ENCODE measurements at regions not wholly inside any gene's neighbourhood (a gene's known extent, or its start where the extent isn't known, plus 50 kb on each side); places are given as distances from the start of the nearest gene placed in this dataset.

GRCh38 chr10:100612601-100613595 lies 77.2 kb downstream of the HIF1AN start:
- no peak for DNase-seq (ENCODE audit: low read depth in 2 of 2)

DNA sequence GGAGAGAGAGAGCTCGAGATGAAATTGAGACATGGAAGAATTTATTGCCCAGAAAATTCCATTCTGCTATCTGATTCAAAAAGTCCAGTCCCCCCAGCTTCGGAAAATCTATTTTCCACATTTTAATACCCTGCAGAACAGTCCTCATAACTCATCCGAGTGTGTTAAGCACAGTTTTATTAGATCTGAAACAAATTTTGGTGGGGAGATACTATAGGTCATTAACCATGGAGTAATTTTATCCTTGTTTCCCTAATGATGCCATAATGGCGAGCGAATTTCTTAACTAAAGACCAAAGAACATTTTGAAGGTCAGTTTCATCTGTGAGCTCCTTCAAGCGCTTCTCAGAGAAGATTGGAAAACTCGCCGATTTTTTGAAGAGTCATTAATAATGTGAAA lies 78.1 kb downstream of the HIF1AN start:
- no peak for DNase-seq (ENCODE audit: low read depth in 2 of 2)

GRCh38 chr10:100614429-100615095 lies 78.8 kb downstream of the HIF1AN start:
- no peak for DNase-seq (ENCODE audit: low read depth in 2 of 2)

DNA sequence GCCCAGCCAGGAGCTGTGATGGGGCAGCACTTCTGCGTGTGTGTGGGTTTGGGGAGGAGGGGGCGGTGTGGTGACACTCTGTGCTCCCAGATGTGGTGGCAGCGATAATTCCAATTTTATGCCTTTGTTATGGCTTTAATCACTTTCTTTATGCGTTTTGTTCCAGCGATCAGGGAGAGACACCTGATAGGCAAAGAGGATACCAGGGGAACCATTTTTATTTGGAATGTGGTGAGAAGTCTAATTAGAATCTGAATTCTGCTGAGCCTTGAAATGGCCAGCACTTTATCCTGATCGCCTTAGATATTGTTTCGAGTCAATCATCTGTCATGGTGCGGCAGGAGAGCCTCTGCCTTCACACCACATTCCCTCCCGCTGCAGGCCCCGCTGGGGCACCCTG lies 79.5 kb downstream of the HIF1AN start:
- no peak for DNase-seq (ENCODE audit: low read depth in 2 of 2)

- no peak for DNase-seq (ENCODE audit: low read depth in 2 of 2)
Observed at GRCh38 chr10:100615908-100616307, 80.2 kb downstream of the HIF1AN start.

- DNase-seq (ENCODE audit: low read depth in 2 of 2), result no peak
Observed at GRCh38 chr10:100618091-100618615, 82.4 kb downstream of the HIF1AN start.

GRCh38 chr10:100618632-100619255 lies 83.0 kb downstream of the HIF1AN start:
- no peak for DNase-seq (ENCODE audit: low read depth in 2 of 2)

DNA sequence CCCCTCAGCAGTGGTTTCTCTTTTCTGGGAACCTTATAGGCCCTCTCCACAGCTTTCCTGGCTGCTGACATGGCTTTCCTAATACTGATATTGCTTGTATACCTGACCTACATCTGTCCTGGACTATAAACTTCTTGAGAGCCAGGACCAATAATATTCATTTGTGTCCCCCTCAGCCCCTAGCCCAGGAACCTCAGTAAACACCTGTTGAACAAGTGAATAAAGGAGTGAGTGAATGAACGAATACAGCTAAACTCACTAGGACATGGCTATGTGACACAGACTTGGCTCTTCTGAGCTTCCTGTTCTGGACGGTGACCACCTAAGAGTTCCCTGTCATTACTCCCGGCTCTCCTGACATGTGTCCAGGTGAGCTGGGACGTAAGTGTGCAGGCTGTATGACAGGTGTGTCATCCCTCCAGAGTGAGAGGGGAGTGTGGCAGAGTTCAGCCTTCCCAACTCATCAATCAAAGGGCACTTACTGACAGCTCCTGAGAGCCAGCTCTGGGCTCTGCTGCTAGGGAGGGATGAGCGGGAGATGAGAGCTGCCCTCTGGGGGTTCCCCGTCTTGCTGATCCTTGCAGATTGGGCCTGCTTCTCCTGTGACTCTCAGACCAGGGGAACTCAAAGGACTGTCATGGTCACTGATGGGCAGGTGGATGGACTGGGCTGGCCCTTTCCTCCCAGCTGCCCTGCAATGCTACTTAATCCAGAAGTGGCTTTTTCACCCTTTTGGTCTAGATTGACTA lies 84.5 kb downstream of the HIF1AN start:
- no peak for DNase-seq (ENCODE audit: low read depth in 2 of 2)

GRCh38 chr10:100621360-100622205 lies 85.8 kb downstream of the HIF1AN start:
- DNase-seq (ENCODE audit: low read depth in 2 of 2), result no peak

- no peak for DNase-seq (ENCODE audit: low read depth in 2 of 2)
Observed at GRCh38 chr10:100622946-100623345, 87.2 kb downstream of the HIF1AN start.

- no peak for DNase-seq (ENCODE audit: low read depth in 2 of 2)
Observed at GRCh38 chr10:100623521-100624230, 87.9 kb downstream of the HIF1AN start.

DNA sequence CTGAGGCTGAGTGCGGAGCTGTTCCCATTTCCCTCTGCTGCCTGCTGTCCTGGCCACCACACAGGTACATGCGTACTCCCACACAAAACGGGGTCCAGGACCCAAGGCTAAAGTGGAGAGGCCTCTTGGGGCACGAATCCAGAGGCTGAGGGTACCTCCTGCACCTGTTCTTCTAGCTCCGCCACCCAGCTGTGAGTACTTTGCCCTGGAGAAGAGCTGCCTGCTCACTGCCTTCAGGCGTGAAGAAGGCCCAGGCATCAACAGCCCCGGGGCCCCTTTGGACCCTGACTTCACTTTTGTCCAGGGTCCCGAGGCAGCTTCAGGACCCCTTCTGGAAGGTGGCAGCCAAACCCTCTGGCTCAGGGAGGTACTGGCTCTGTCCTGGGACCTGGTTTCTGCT lies 88.6 kb downstream of the HIF1AN start:
- DNase-seq (ENCODE audit: low read depth in 2 of 2), result no peak

DNA sequence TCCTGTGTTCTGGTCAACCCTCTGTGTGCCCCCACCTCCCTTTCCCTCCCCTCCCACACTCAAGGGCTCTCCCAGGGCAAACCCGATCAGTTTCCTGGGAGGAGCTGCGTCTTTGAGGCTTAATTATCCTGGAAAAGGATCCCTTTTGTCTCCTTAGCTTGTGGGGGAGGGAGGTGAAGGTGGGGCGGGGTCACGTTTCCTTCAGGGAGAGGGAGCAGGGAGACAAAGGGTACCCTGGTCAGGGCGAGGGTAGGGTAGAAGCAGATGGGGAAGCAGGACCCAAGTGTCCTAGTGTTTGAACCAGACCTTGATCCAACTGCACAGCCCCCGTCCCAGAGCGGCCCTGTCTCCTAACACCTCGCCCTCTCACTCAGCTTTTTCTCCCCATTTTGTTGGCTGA lies 90.1 kb downstream of the HIF1AN start:
- no peak for DNase-seq (ENCODE audit: low read depth in 2 of 2)

DNA sequence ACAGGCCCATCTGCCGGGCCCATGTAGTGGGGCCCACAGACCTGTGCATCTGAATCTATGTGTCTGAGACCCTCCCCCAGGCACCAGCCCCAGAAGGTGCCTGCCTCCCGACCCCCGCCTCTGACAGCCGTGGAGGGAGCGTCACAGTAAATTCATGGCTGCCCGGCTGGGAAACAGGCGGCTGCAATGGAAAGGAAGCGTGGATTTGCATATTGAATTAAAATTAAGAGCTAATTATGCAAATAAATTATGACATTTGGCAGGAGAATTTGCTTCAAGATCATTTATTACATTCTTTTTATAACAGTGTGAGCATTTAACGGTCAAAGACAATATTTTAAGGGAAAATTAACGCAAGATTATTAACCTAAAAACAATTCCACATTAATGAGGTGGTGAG lies 92.3 kb downstream of the HIF1AN start:
- DNase-seq (ENCODE audit: low read depth in 2 of 2), result no peak

GRCh38 chr10:100631192-100631591 lies 95.4 kb downstream of the HIF1AN start:
- DNase-seq (ENCODE audit: low read depth in 2 of 2), result no peak

- no peak for DNase-seq (ENCODE audit: low read depth in 2 of 2)
Observed at GRCh38 chr10:100632027-100632426, 96.3 kb downstream of the HIF1AN start.

- no peak for DNase-seq (ENCODE audit: low read depth in 2 of 2)
Observed at GRCh38 chr10:100634034-100634433, 98.3 kb downstream of the HIF1AN start.

DNA sequence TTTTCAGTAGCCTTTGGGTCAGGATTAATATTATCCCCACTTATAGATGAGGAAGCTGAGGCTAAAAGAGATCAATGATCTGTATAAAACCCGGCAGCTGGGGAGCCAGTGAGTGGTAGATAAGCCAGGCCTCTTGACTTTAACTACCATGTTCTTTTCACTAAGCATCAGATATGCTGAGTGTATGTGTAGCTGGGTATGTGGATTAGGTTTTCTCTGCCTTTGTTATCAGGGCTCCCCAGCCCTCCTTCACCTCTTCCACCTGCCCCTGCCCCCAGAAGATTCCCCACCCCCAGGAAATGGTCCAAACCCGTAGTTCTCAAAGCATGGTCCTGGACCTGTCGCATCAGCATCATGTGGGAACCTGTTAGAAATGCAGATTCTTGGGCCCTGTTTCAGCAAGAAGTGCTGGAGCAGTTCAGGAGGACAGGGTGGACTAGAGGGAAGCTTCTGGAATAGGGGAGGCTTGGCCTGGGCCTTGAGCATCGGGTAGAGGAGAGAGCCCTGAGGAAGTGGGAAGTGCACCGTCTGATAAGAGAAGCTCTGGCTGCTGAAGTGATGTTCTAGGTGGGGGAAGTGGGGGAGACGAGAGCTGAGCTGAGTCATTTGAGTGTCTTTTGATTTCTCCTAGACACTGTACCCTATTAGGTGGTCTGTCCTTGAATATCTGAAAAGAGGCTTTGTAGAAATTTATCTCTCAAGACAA lies 101.3 kb downstream of the HIF1AN start:
- DNase-seq (ENCODE audit: low read depth in 2 of 2), result no peak

DNA sequence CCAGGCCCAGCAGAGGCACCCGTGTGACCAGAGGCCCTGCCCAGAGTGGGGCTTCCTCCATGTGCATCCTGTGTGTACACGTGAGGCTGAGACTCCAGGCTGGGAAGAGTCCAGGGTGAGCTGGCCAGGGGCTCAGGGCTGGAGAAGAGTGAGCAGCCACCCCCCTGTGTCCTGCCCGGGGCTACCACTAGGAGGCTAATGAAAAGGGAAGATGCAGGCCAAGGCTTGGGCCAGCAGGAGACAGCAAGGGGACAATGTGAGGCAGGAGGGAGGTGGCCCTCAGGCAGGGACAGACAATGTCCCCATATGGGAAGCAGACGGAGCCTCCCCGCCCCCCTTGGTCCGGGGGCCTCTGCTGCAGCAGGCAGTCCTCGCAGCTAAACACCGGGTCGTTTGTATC lies 102.0 kb downstream of the HIF1AN start:
- no peak for DNase-seq (ENCODE audit: low read depth in 2 of 2)
